Ammon's horn (tissue), 1 donor: ENCODE measurements at regions not wholly inside any gene's neighbourhood (a gene's known extent, or its start where the extent isn't known, plus 50 kb on each side); places are given as distances from the start of the nearest gene placed in this dataset.
A peak's percentile ranks its signal among the peaks of the same experiment; 100 is the strongest.
"Not testable (repeated sequence)": the region's sequence is repeated elsewhere in the genome, so short reads cannot be mapped to it uniquely, and the experiment has no call there.

Source experiments
- DNase-seq: peaks from one replicate; pipeline ENCODE4 v3.0.0-alpha.2; 2016; ENCODE audit warnings: low spot score

GRCh38 chr9:89939626-89940292 is 334.9 kb downstream of the GADD45G start:
- no peak for DNase-seq

GRCh38 chr9:89940625-89941024 is 335.8 kb downstream of the GADD45G start:
- DNase-seq, result no peak

DNA sequence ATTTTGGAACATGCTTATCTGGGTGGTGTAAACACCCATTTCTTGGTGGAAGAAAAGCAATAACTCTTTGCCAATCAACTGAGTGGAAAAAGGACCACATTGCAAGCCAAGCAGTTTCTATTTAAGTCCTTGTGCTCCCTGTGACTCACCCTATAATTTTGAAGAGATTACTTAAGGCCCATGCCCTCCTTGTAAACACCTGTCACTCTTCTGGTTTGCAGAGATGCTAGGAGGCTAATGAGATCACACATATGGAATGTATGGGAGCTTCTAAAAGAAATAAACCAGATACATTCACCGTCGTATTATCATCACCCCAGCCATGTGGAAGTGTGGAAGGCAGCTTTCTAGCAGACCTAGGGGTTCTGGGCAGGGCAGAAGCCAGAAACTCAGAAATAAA is 337.1 kb downstream of the GADD45G start:
- no peak for DNase-seq

DNA sequence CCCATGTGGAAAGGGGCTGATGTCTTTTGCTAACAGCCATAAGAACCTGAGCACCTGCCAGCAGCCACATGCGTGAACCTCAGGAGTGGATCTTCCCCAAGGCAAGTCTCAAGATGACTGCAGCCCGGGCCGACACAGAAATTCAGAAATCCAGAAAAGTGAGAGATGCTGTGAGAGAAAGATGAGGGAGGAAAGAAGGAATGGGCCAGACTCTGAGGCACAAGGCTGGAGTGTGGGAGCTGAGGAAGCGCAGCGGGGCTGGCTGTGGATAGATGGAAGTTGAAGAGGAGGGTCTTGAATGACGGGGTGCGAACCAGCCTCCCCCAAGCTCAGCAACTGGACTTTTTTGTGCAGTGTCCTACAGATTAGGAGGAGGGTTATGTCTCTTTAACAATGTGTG is 337.8 kb downstream of the GADD45G start:
- DNase-seq, result no peak

DNA sequence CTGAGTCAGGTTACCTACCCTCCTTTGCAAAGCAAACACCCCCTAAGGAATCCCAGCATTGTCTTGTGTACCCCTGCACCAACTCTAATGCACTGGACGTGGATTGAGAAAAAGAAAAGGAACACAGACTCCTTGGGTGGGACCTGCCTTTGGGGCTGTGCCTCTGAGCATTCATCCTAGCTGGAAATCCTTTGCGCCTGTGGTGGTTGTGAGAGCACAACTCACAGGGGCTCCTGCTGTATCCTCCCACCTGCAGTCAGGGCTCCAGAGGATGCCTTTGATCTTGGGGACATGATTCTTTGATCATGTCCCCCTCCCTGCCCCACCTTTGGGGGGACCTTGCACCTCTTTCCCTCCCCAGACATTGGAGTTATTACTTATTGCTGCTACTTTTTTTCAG is 338.5 kb downstream of the GADD45G start:
- no peak for DNase-seq

DNA sequence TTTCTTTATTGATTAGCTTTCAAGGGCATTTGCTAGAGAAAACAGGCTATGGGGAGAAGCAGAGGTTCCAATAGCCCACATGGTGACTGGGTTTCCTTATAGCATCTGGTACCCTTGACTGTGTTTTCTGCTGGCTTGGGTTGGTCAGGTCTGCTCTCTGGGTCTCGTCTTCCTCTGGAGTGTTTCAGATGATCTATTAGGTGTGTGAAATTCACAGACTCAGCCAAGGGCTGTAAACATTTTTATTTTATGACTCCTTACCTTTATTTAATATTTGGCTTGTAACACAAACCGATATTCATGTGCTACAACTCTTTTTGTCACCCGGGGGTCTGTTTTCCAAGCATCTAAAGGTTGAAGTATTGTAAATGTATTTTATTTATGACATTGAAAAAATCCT is 338.9 kb downstream of the GADD45G start:
- DNase-seq, result no peak

GRCh38 chr9:89945133-89945532 is 340.3 kb downstream of the GADD45G start:
- DNase-seq, result no peak

DNA sequence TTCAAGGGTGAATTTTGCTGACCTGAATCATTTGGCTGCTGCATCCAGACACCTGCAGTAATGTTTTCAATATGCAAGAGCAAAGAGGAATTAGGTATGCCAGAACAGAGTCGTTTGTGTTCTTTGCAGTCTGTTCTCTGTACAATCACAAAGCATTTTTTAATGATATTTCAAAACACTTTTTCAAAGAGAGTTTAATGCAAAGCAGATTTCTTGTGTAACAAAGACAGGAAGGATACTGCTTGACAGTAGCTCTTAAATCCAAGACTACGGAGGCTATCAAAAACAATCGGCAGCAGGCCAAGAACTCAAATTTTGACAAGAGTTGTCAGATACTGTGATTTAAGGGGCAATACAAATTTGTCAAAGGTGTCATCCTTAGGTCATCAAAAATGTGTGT is 341.9 kb downstream of the GADD45G start:
- DNase-seq, result no peak

DNA sequence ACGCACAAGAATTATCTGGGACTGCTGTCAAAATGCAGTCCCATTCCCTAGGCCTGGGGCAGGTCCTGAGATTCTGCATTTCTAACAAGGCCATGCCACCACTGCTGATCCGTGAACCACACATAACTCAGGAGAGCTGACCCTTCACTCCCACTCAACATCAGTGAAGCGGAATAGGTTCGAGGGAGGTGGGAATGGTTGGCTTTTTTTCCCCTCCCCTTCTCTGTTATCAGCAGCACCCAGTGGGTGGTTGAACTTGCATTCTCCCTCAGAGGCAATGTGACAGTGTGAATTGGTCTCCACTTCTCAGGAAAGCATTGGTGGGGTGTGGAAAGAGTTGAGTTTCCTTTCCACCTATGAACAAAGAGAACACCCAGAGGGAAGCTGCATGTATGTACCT is 344.3 kb downstream of the GADD45G start:
- DNase-seq, result no peak

DNA sequence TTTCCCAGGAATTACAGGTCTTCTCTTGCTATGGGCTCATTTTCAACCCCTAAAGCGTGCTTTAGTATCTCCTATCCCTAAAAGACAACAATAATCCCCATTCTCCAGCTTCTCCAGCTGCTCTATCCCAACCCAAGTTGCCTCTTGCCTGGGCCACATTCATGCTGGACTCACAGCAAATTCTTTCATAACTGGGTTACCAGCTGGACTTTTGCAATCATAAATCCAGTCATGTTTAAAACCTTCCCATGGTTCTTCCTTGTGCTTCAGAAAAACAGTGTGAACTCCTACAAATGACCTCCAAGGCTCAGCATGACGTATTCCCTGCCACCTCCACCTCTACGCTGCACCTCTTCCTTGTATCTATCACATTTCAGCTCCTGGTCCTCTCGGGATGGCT is 346.9 kb downstream of the GADD45G start:
- DNase-seq, result no peak

DNA sequence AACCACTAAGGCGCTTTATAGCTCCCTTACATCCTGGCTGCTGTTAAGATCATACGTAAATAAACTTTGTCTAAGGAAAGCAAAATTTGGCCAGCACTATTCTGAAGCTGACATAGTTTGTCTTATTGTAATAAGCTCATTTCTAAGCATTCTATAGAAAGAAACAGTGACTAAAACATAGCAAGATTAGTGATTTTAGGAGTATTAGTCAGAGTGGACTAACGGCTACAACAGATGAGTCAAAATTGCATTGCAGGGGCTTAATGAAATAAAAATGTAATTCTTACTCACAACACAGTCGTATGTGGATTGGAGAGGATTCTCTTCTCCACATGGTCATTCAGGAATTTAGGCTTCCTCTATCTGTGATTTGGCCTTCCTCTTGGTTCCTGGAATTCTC is 347.6 kb downstream of the GADD45G start:
- DNase-seq, result no peak

DNA sequence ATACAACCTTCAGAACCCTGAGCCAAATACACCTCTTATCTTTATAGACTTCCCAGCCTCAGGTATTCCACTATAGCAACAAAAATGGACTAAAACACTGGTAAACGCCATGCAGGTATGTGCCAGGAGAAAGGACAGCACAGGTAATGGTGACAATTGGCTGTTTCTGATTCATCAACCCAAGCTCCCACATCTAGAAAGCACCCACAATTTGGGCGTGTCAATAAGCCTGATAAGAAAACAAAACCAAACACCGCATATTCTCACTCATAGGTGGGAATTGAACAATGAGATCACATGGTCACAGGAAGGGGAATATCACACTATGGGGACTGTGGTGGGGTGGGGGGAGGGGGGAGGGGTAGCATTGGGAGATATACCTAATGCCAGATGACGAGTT is 348.5 kb downstream of the GADD45G start:
- DNase-seq, result not testable (repeated sequence)

DNA sequence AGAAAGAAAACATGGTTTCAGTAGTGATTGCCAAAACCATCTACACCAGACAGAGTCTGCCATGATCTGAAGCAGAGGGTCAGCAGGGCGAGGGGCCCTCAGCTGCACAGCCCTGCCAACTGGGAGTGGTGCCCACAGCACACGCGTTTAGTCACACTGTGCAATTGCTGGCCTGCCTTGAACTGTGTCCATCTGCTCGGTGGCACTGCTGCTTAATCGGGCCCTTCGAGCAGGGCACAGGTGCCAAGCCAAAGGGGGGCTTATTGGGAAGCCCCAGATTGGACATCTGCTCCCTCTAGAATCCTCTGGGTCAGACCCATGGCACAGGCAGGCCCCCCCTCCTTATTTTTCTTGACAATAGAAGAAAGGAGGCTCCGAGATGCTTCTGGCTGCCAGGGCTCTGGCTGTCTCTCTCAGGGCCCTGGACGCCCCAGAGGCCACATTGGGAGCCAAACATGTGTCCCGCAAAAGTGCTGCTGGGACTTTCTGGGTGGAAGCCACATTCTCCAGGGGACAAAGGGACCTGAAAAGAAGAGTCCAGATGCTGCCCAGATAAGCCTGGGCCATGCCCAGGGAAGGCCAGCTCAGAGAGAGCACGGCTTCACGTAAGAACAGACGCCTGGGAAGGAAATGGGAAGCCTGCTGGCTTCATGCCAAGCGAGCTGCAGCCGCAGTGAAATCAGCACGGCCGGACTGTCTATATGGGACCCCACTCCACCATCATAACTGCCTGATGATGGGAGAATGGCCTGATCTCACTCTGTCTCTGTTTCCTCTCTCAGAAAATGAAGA is 349.2 kb downstream of the GADD45G start:
- DNase-seq, result peak; percentile 18

- no peak for DNase-seq
These were observed 350.3 kb downstream of the GADD45G start for GRCh38 chr9:89955144-89955543.

- DNase-seq, result no peak
These were observed 350.8 kb downstream of the GADD45G start for GRCh38 chr9:89955626-89956025.

GRCh38 chr9:89956331-89956730 is 351.5 kb downstream of the GADD45G start:
- DNase-seq, result no peak

GRCh38 chr9:89956907-89957306 is 352.1 kb downstream of the GADD45G start:
- DNase-seq, result no peak

DNA sequence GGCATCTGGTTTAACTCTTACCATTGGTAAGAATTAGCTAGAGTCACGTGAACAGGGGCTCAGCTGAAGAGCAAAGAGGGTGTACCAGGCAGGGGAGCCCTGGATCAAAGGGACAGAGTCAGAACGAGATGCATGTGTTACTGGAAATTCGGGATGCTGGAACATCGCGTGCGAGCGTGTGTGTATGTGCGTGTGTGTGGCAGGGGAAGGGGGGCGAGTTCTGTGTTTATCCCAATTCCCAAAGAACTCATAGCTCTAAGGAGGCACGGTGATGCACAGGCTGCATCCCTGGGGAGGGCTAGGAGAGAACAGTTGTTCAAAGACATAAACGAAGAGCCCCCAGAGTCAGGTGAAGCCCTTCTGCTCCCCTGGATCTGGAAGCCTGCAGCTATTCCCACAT is 353.3 kb downstream of the GADD45G start:
- no peak for DNase-seq

- no peak for DNase-seq
These were observed 357.0 kb downstream of the GADD45G start for GRCh38 chr9:89961616-89962341.

GRCh38 chr9:89963280-89963679 is 358.5 kb downstream of the GADD45G start:
- DNase-seq, result no peak

DNA sequence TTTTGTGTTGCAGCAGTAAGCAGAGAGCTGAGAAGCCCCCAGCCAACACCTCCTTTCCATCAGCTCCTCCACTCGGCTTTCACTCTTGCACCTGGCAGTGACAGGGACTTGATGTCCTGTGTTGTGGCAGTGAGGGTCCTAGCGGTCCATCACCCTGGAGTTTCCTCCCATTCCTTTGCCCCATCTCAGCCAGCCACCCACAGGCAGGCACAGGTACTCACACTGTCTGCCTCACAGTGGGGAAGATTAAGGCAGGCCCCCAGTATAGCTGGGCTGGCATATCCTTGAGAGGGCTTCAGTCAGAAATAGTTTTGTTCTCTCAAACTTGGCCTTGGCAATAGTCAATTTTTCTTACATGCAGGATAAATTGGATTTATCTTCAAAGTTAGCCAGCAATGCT is 362.7 kb downstream of the GADD45G start:
- no peak for DNase-seq

DNA sequence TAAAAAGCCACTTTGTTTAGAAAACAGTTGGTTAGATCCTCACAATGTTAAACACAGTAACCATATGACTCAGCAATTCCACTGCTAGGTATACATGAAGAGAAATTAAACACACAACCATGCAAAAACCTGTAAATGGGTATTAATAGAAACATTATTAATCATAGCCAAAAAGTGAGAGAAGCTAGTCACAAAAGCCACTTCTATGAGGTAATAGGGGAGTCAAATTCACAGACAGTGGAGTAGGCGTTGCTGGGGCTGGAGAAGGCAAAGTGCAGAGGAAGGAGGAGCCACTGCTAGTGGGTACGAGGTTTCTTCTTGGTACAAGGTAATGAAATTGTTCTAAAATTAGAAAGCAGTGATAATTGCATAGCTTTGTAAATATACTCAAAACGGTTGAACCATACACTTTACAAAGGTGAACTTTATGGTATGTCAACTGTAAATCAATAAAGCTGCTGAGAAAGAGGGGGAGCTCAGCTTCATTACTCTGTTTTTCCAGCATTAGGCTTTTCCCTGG is 364.4 kb downstream of the GADD45G start:
- no peak for DNase-seq
